ENCODE measurements at regions not wholly inside any gene's neighbourhood (a gene's known extent, or its start where the extent isn't known, plus 50 kb on each side); places are given as distances from the start of the nearest gene placed in this dataset.

GRCh38 chr3:23103764-23104163 is 99.4 kb upstream of the UBE2E2 start:
- H3K27ac ChIP-seq (ENCODE audit: low read length) = no peak overlapping the region
- H3K9me3 ChIP-seq (ENCODE audit: control insufficient read depth, low read depth, low read length) = no peaks in the 10 kb centered on the region
- no peak for DNase-seq
- no peaks in the 10 kb centered on the region for H3K4me1 ChIP-seq (ENCODE audit: control insufficient read depth, insufficient read depth, low read length)
- H3K27me3 ChIP-seq (ENCODE audit: control insufficient read depth, insufficient read depth, low read length) = no peaks in the 10 kb centered on the region
- WGBS (ENCODE audit: insufficient coverage, low lambda C conversion rate) = 60% methylated on average over 1 of the region's 1 CpG
- no peak overlapping the region for H3K4me3 ChIP-seq (ENCODE audit: low read length)
- no peaks in the 10 kb centered on the region for H3K36me3 ChIP-seq (ENCODE audit: control insufficient read depth, insufficient read depth, low read length)

GRCh38 chr3:23105048-23105447 is 98.1 kb upstream of the UBE2E2 start:
- Histone ChIP-seq H3K27ac (ENCODE audit: low read length) (no peak overlapping the region), H3K36me3 (ENCODE audit: control insufficient read depth, insufficient read depth, low read length) (no peaks in the 10 kb centered on the region), H3K27me3 (ENCODE audit: control insufficient read depth, insufficient read depth, low read length) (no peaks in the 10 kb centered on the region), H3K4me1 (ENCODE audit: control insufficient read depth, insufficient read depth, low read length) (no peaks in the 10 kb centered on the region), H3K9me3 (ENCODE audit: control insufficient read depth, low read depth, low read length) (no peaks in the 10 kb centered on the region), H3K4me3 (ENCODE audit: low read length) (no peak overlapping the region)
- no peak for DNase-seq

GRCh38 chr3:23106666-23107065 is 96.5 kb upstream of the UBE2E2 start:
- no peak for DNase-seq
- Histone ChIP-seq H3K27ac (ENCODE audit: low read length) (no peak overlapping the region), H3K36me3 (ENCODE audit: control insufficient read depth, insufficient read depth, low read length) (no peaks in the 10 kb centered on the region), H3K4me1 (ENCODE audit: control insufficient read depth, insufficient read depth, low read length) (no peaks in the 10 kb centered on the region), H3K9me3 (ENCODE audit: control insufficient read depth, low read depth, low read length) (no peaks in the 10 kb centered on the region), H3K4me3 (ENCODE audit: low read length) (no peak overlapping the region), H3K27me3 (ENCODE audit: control insufficient read depth, insufficient read depth, low read length) (no peaks in the 10 kb centered on the region)
- no CpG with 5 or more reads among the region's 3 CpGs for WGBS (ENCODE audit: insufficient coverage, low lambda C conversion rate)

- DNase-seq = no peak
- H3K36me3 ChIP-seq (ENCODE audit: control insufficient read depth, insufficient read depth, low read length) = no peaks in the 10 kb centered on the region
- no peaks in the 10 kb centered on the region for H3K4me1 ChIP-seq (ENCODE audit: control insufficient read depth, insufficient read depth, low read length)
- H3K4me3 ChIP-seq (ENCODE audit: low read length) = no peak overlapping the region
- H3K9me3 ChIP-seq (ENCODE audit: control insufficient read depth, low read depth, low read length) = no peaks in the 10 kb centered on the region
- H3K27ac ChIP-seq (ENCODE audit: low read length) = no peak overlapping the region
- no peaks in the 10 kb centered on the region for H3K27me3 ChIP-seq (ENCODE audit: control insufficient read depth, insufficient read depth, low read length)
Measured at GRCh38 chr3:23107221-23107620, 95.9 kb upstream of the UBE2E2 start.

GRCh38 chr3:23108451-23109057 is 94.6 kb upstream of the UBE2E2 start:
- no peaks in the 10 kb centered on the region for H3K27me3 ChIP-seq (ENCODE audit: control insufficient read depth, insufficient read depth, low read length)
- H3K4me3 ChIP-seq (ENCODE audit: low read length) = no peak overlapping the region
- WGBS (ENCODE audit: insufficient coverage, low lambda C conversion rate) = no CpG with 5 or more reads among the region's 3 CpGs
- H3K36me3 ChIP-seq (ENCODE audit: control insufficient read depth, insufficient read depth, low read length) = no peaks in the 10 kb centered on the region
- no peak for DNase-seq
- no peaks in the 10 kb centered on the region for H3K4me1 ChIP-seq (ENCODE audit: control insufficient read depth, insufficient read depth, low read length)
- no peaks in the 10 kb centered on the region for H3K9me3 ChIP-seq (ENCODE audit: control insufficient read depth, low read depth, low read length)
- no peak overlapping the region for H3K27ac ChIP-seq (ENCODE audit: low read length)

- H3K36me3 ChIP-seq (ENCODE audit: control insufficient read depth, insufficient read depth, low read length) = no peaks in the 10 kb centered on the region
- no peak overlapping the region for H3K4me3 ChIP-seq (ENCODE audit: low read length)
- no peaks in the 10 kb centered on the region for H3K4me1 ChIP-seq (ENCODE audit: control insufficient read depth, insufficient read depth, low read length)
- no peaks in the 10 kb centered on the region for H3K9me3 ChIP-seq (ENCODE audit: control insufficient read depth, low read depth, low read length)
- no peaks in the 10 kb centered on the region for H3K27me3 ChIP-seq (ENCODE audit: control insufficient read depth, insufficient read depth, low read length)
- no peak overlapping the region for H3K27ac ChIP-seq (ENCODE audit: low read length)
- no peak for DNase-seq
- WGBS (ENCODE audit: insufficient coverage, low lambda C conversion rate) = 80% methylated on average over 2 of the region's 6 CpGs
Measured at GRCh38 chr3:23111286-23111685, 91.8 kb upstream of the UBE2E2 start.

- Histone ChIP-seq H3K36me3 (ENCODE audit: control insufficient read depth, insufficient read depth, low read length) (no peaks in the 10 kb centered on the region), H3K9me3 (ENCODE audit: control insufficient read depth, low read depth, low read length) (no peaks in the 10 kb centered on the region), H3K4me1 (ENCODE audit: control insufficient read depth, insufficient read depth, low read length) (no peaks in the 10 kb centered on the region), H3K27me3 (ENCODE audit: control insufficient read depth, insufficient read depth, low read length) (no peaks in the 10 kb centered on the region), H3K27ac (ENCODE audit: low read length) (no peak overlapping the region), H3K4me3 (ENCODE audit: low read length) (no peak overlapping the region)
- WGBS (ENCODE audit: insufficient coverage, low lambda C conversion rate) = no CpG with 5 or more reads among the region's 3 CpGs
- no peak for DNase-seq
Measured at GRCh38 chr3:23111797-23112196, 91.3 kb upstream of the UBE2E2 start.

- DNase-seq = no peak
Measured at GRCh38 chr3:23112491-23112890, 90.6 kb upstream of the UBE2E2 start.

GRCh38 chr3:23113455-23114171 is 89.5 kb upstream of the UBE2E2 start:
- Histone ChIP-seq H3K4me1 (ENCODE audit: control insufficient read depth, insufficient read depth, low read length) (no peaks in the 10 kb centered on the region), H3K27me3 (ENCODE audit: control insufficient read depth, insufficient read depth, low read length) (no peaks in the 10 kb centered on the region), H3K36me3 (ENCODE audit: control insufficient read depth, insufficient read depth, low read length) (no peaks in the 10 kb centered on the region), H3K27ac (ENCODE audit: low read length) (no peak overlapping the region), H3K9me3 (ENCODE audit: control insufficient read depth, low read depth, low read length) (no peaks in the 10 kb centered on the region), H3K4me3 (ENCODE audit: low read length) (no peak overlapping the region)
- no CpG with 5 or more reads among the region's 9 CpGs for WGBS (ENCODE audit: insufficient coverage, low lambda C conversion rate)
- no peak for DNase-seq

More at GRCh38 chr3:23112491-23112890, 90.6 kb upstream of the UBE2E2 start:
- Histone ChIP-seq H3K36me3 (ENCODE audit: control insufficient read depth, insufficient read depth, low read length) (no peaks in the 10 kb centered on the region), H3K27ac (ENCODE audit: low read length) (no peak overlapping the region), H3K27me3 (ENCODE audit: control insufficient read depth, insufficient read depth, low read length) (no peaks in the 10 kb centered on the region), H3K9me3 (ENCODE audit: control insufficient read depth, low read depth, low read length) (no peaks in the 10 kb centered on the region), H3K4me3 (ENCODE audit: low read length) (no peak overlapping the region), H3K4me1 (ENCODE audit: control insufficient read depth, insufficient read depth, low read length) (no peaks in the 10 kb centered on the region)
- no CpG with 5 or more reads among the region's 1 CpG for WGBS (ENCODE audit: insufficient coverage, low lambda C conversion rate)

- H3K4me3 ChIP-seq (ENCODE audit: low read length) = no peak overlapping the region
- H3K27ac ChIP-seq (ENCODE audit: low read length) = no peak overlapping the region
- no CpG with 5 or more reads among the region's 2 CpGs for WGBS (ENCODE audit: insufficient coverage, low lambda C conversion rate)
- H3K36me3 ChIP-seq (ENCODE audit: control insufficient read depth, insufficient read depth, low read length) = no peaks in the 10 kb centered on the region
- H3K4me1 ChIP-seq (ENCODE audit: control insufficient read depth, insufficient read depth, low read length) = no peaks in the 10 kb centered on the region
- no peaks in the 10 kb centered on the region for H3K27me3 ChIP-seq (ENCODE audit: control insufficient read depth, insufficient read depth, low read length)
- DNase-seq = no peak
- no peaks in the 10 kb centered on the region for H3K9me3 ChIP-seq (ENCODE audit: control insufficient read depth, low read depth, low read length)
Measured at GRCh38 chr3:23114432-23114831, 88.7 kb upstream of the UBE2E2 start.

Data from large intestine (tissue), 3 donors.